ENCODE measurements at regions not wholly inside any gene's neighbourhood (a gene's known extent, or its start where the extent isn't known, plus 50 kb on each side); places are given as distances from the start of the nearest gene placed in this dataset.

- peak in 2 of 3 donors; percentile 18 to 43 for DNase-seq
Measured at GRCh38 chr19:31500946-31501345, 151.7 kb upstream of the TSHZ3 start.

- no peak for DNase-seq
Measured at GRCh38 chr19:31501427-31502195, 152.4 kb upstream of the TSHZ3 start.

- no peak for DNase-seq
Measured at GRCh38 chr19:31502536-31503170, 153.4 kb upstream of the TSHZ3 start.

DNA sequence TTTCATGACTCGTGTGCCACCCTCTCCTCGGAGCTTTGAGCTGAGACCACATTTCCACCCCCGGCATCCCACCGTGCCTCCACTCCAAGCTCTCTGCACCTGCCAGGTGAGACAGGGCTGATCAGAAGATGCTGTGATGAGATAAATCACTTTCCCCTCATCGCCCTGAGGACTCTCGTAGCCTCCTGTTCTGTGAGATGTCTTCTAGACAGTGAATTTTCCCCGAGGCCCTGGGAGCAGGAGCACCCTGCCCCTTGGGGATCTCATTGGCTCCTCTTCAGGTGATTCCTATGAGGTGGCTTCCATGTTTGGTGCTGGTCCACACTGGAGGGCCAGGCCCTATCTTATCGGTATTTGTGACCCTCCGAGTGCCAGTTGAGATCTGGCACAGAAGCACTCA is 154.0 kb upstream of the TSHZ3 start:
- no peak for DNase-seq

DNA sequence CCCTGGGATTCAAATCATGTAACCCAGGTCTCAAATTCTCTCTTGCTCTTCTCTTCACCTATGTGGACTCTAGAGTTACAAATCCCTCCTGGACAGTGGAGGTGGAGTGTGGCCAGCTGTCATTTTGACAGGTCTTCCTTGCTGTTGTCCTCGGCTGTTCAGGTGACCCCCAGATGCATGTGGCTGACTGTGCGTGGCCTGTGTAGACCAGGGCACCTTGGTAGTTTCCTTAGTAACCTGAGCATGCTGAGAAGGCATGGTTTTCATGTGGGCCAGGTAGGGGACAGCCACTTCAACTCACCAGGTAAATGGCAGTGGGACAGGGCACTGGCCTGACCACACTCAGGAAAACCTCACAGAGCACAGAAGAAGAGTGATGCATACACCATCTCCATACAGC is 155.0 kb upstream of the TSHZ3 start:
- no peak for DNase-seq

- DNase-seq: no peak
Measured at GRCh38 chr19:31505596-31505910, 156.3 kb upstream of the TSHZ3 start.

DNA sequence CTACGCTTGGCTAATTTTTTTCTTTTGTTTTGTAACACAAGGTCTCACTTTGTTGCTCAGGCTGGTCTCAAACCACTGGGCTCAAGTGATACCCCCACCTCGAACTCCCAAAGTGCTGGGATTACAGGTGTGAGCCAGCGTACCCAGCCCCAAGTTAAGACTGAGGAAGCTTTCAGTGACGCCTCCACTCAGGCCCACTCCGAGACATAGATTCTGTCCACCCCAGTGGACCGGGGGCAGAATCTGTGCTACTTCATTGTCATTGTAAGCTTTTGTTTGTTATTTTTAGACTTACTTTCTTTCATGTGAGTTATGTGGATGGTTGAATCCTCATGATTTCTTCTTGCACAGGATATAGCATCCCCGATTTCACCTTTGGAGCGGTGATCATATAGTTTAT is 156.9 kb upstream of the TSHZ3 start:
- DNase-seq: no peak

- no peak for DNase-seq
Measured at GRCh38 chr19:31510635-31511034, 161.4 kb upstream of the TSHZ3 start.

- DNase-seq: no peak
Measured at GRCh38 chr19:31511098-31511497, 161.9 kb upstream of the TSHZ3 start.

DNA sequence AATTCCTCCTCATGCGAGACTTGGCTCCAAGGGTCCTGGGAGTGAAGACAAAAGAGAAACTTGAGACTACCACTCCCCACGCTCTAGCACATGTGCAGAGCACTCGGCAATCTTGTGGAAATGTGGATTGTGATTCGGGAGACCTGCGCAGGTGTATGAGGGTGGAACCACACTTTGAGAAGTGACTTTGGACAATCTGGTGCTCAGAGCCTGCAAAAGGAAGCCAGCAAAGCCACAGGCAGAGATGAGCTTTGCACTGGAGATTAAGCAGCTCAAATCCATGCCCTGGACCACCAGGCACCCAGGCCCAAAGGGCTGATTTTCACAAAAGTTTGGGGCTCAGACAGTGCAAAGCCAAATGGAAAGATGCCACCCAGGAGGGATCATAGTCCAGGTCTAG is 162.5 kb upstream of the TSHZ3 start:
- DNase-seq: no peak

- DNase-seq: no peak
Measured at GRCh38 chr19:31512181-31512970, 163.1 kb upstream of the TSHZ3 start.

DNA sequence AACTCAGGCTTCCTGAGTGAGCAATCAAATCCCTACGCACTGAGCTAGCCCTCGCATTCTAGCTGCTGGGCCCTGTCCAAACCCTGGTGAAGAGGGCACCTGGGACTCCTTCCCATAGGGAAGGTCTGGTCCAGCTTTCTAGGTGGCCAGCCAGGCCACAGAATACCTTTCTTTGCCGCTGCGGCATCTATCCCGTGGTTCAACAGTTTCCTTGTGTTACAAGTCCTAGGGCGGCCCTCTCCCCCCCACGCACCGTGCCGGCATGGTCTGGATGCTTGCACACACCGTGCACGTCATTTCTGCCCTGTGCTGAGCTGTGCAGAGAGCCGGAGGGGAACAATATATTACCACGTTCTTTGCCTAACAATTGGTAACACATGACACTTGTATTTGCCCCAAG is 164.6 kb upstream of the TSHZ3 start:
- DNase-seq: no peak

DNA sequence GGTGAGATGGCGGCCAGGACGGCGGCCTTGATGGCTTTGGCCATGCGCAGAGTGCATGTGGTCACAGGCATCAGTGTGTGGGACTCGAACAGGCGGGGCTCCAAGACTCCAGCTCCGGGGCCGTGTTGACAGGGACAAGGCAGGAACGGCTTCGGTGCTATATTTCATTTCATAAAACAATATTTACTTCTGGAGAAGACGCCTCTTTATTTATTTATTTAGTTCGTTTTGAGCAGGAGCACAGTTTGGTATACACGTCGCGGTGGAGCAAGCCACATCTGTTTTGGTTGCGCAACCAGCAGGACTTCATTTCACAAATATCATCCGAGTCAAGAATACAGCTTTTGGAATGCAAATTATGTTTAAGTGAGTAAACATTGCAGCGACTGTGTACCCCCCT is 166.7 kb upstream of the TSHZ3 start:
- DNase-seq: peak in 1 of 3 donors; percentile 54

- DNase-seq: no peak
Measured at GRCh38 chr19:31516756-31517155, 167.5 kb upstream of the TSHZ3 start.

- no peak for DNase-seq
Measured at GRCh38 chr19:31517224-31518180, 168.3 kb upstream of the TSHZ3 start.

DNA sequence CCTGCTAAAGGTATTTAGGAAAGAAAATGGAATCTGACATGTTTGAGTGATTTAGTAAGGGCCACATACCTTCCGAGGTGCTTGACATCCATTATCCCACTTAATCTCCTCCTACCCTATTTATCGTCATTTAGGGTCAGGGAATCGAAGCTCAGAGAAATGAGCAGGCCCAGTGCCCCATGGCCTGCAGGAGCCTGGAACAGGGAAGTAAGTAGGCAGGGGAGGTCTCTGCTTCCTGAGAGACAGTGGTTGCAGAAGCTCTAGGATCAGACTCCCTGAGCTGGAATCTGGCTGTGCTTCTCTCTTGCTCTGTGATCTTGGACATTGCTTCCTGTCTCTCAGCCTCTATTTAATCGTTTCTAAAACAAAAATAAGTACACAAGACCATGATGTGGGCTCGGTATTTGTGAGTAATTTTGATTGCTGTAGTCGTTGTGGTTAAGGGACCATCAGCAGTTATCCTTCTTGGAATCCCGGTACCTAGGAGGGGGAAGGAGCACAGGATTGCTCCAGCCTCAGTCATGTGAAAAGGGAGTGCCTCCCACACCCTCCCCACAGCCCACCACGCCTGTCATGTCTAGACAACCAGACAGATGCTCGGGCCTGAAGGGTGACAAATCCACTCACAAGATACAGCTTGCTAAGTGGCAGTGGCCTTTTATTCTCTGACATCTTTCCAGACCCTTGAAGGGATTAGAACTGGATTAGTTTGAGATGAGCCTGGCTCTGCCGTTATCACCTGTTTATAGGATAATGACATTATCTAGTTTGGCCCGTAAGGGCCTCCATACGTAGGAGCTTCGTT is 169.2 kb upstream of the TSHZ3 start:
- peak in 1 of 3 donors; percentile 14 for DNase-seq

DNA sequence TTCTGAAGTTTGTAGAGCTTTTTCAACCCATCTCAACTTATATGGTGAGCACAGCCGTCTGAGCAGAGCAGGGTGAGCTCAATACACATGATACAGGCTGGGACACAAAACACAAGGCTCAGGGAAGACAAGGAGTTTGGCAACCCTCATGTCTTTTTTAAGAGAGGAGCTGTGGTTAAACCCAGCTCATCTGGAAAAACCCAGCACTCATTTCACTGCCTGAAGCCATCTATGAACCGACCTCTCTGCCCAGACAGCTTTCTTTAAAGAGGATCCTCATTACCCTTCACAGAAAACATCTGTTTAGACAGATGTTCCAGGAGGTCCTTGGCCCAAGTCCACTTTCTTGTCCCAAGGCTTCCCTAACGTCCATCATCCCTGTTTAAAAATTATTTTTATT is 170.0 kb upstream of the TSHZ3 start:
- DNase-seq: peak; percentile 4 to 72 (median 47)

DNA sequence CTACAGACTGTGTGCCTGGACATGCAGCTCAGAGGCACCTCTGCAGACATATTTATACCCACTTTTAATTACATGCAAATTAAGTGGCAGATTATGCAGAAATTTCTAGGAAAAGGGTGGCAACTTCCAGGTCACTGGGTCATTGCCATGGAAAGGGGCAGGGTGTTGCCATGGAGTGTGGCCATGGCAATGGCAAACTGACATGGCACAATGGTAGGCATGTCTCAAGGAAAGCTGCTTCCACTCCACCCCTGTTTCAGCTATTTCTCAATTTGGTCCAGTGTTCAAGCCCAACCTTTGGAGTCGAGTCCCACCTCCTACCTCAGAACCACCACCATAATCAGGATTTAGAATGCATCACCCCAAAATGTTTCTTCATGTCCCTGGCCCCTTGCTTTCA is 170.7 kb upstream of the TSHZ3 start:
- no peak for DNase-seq

DNA sequence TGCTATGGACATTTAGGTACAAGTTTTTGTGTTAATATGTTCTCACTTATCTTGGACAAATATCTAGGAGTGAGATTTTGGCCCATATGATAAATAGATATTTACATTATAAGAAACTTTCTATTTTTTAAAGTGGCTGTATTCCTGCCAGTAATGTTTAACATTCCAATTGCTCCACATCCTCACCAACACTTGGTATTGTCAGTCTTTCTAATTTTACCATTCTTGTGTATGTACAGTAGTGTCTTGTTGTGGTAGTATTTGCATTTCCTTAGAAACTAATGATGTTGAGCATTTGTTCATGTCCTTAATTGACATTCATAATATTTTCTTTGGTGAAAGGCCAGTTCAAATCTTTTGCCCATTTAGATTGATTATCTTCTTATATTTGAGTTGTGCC is 171.4 kb upstream of the TSHZ3 start:
- DNase-seq: no peak

DNA sequence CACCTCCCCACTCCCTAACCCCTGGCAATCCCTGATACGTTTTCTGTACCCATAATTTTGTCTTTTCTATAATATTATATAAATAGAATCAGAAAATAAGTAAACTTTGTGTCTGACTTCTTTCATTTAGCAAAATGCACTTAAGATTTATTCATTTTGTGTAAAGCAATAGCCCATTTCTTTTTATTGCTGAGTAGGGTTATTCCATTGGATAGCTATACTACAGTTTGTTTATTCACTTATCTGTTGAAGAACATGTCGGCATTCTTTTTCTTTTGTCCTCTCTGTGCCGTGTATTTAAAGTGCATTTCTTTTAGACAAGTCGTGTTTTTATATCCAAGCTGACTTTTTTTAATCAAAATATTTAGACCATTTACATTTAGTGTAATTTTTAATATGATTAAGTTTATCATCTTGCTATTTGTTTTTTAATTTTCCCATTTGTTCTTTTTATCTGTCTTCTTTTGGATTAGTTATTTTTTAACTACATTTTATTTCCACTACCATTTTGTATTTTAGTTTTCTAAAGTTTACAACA is 176.4 kb upstream of the TSHZ3 start:
- DNase-seq: no peak

GRCh38 chr19:31527443-31527842 is 178.2 kb upstream of the TSHZ3 start:
- DNase-seq: no peak

Measured in muscle of back (tissue), 3 donors.